Fibroblast of skin of right biceps (primary cell): ENCODE measurements at regions not wholly inside any gene's neighbourhood (a gene's known extent, or its start where the extent isn't known, plus 50 kb on each side); places are given as distances from the start of the nearest gene placed in this dataset.

Experiments used
- DNase-seq: peaks from one replicate; pipeline ENCODE4 v3.0.0-alpha.2; 2013

- DNase-seq = peak; percentile 61
Observed at GRCh38 chr12:20220339-20220738, 148.0 kb upstream of the PDE3A start.

GRCh38 chr12:20232931-20233675 is 135.2 kb upstream of the PDE3A start:
- DNase-seq = no peak

DNA sequence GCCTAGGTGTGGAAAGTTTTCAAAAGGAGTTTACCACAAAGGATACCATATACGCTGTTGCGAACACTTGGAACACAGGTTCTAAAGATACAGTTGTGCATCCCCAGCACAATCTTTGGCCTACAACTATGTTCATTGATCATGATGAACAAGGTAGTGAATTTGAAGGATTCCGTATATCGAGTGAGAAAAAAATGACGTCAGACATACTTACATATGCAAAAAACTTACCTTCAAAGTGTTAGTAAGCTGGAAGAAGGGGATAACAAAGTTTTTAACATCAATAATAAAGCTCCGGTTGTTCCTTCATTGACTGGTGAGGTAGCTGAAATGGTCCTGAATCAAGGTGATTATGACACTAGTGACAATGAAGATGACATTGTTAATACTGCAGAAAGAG is 133.9 kb upstream of the PDE3A start:
- DNase-seq = no peak

DNA sequence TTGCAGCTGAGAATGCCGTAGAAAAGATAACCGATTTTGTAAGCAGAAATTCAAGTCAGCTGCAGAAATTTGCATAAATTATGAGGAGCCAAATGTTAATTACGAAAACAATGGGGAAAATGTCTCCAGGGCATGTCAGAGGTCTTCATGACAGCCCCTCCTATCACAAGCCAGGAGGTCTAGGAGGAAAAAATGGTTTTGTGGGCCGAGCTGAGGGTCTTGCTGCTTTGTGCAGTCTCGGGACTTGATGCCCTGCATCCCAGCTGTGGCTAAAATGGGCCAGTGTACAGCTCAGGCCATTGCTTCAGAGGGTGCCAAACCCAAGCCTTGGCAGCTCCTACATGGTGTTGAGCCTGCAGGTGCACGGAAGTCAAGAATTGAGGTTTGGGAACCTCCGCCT is 131.2 kb upstream of the PDE3A start:
- DNase-seq = no peak

DNA sequence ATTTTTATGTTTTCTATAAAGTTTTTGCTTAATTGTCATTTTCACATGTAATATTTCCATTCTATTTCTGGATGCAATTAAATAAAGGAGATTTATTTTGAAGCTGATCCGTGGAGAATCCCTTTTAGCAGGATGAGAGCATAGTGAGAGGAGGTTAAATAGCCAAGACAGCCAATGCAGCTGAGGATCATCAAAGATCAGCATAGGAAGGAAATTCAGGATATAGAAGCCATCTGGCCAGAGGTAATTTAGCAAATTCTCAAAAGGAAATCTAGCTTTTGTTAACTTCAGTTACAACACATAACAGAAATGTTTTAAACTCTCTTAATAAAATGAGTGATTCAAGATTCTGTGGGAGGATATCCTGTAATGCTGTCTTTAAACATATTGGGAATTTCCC is 122.8 kb upstream of the PDE3A start:
- no peak for DNase-seq

DNA sequence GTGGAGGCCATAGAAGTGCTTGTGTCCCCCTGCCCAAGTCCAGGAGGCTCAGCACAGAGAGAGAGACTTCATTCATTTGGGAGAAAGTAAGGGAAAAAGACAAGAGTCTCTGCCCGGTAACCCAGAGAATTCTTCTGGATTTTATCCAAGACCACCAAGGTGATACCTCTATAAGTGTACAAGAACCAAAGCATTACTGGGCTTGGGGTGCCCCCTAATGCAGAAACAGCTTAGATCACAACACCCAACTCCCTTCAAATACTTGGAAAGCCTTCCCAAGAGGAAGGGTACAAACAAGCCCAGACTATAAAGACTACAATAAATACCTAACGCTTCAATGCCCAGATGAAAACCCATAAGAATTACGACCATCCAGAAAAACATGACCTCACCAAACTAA is 119.7 kb upstream of the PDE3A start:
- DNase-seq = peak; percentile 1

GRCh38 chr12:20250761-20251160 is 117.6 kb upstream of the PDE3A start:
- no peak for DNase-seq

- DNase-seq = no peak
Observed at GRCh38 chr12:20257311-20257710, 111.0 kb upstream of the PDE3A start.

GRCh38 chr12:20259786-20260185 is 108.6 kb upstream of the PDE3A start:
- no peak for DNase-seq

GRCh38 chr12:20260851-20261250 is 107.5 kb upstream of the PDE3A start:
- no peak for DNase-seq

DNA sequence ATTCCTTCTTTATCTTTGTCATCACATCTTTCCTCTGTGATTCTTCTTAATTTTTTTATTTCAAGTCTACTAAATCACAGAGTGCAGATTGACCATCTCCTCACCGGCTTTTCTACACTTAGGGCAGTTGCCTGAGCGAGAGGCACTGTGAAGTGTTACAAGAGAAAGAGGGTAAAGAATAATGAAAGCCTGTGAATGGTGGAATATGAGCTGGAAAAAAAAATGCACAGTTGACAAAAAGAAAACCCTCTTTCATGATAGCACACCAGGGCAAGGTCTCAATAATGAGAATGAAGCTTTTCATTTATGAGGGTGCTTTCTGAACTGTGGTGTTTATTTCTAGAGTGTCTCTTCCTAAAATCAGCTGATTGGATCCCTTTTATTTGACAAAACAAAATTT is 106.2 kb upstream of the PDE3A start:
- DNase-seq = no peak

- no peak for DNase-seq
Observed at GRCh38 chr12:20264026-20264425, 104.3 kb upstream of the PDE3A start.

DNA sequence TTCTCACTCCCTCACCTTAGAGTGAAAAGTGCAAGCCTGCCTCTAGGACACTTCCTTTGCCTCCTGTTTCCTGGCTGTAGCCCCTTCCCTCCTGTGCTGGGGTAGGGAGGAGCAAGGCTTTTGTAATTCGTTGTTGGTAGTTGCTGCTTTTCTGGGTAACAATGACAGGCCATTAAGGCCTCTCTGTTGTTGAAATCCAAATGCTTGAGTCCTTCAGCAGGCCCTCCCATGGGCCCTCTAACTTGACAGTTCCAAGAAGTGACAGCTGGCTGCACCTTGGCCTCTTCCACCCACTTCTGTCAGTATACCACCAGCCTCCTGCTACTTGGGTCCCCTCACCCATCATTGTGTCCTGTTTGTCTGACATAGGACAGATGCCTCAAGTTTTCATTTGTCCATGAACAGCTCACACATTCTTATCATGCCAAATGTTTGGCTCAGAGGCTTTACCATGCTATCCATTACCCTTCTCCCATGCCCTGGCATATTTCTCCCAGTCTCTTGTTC is 103.7 kb upstream of the PDE3A start:
- DNase-seq = peak; percentile 33

DNA sequence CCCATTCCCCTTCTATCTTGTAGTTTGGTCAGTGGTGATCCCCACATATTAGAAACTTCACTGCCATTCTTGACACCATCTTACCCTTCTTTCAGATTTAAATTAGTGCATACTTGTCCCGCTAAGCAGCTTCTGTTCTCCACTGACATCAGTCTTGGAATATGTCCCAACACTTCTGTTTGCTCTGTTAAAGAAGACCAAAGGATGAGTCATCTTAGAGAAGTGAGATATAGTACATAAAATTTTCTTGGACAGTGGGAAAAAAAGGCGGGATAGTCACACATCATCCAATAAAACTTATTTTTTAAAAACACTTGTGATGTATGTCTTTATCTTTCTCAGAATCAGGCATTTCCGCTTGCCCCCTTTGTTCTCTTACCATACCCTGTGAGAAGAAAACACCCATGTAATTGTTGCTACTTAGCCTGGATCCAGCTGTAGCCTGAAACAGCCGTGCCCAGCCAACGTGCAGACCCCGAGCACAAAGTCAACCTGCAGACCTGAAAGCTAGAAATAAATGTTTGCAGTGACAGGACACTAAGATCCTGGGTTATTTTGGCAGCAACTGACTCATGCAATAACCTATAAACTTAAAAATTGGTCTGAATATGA is 100.1 kb upstream of the PDE3A start:
- DNase-seq = peak; percentile 60

GRCh38 chr12:20268771-20269170 is 99.6 kb upstream of the PDE3A start:
- DNase-seq = no peak

GRCh38 chr12:20269337-20270067 is 98.8 kb upstream of the PDE3A start:
- DNase-seq = no peak

GRCh38 chr12:20270557-20270956 is 97.8 kb upstream of the PDE3A start:
- no peak for DNase-seq

GRCh38 chr12:20272161-20272560 is 96.2 kb upstream of the PDE3A start:
- no peak for DNase-seq

GRCh38 chr12:20272801-20273200 is 95.5 kb upstream of the PDE3A start:
- peak; percentile 27 for DNase-seq

DNA sequence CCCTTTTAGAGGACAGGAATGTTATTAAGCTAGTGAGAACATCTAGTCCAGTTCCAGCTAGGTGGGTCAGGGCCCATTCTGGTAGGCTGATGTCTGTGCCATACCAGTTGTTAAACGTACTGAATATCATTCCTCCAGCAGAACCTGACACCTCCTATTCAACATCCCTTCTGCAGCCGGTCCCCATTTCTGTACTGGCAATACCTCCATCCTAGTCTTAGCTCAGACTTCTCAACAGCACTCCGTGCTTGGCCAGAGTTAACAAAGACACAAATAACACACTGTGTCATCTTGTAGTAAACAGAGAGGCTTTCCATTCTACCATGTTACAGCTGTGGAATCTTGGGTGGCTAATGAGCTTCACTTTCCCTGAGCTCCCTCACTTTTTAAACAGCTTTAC is 94.3 kb upstream of the PDE3A start:
- no peak for DNase-seq

DNA sequence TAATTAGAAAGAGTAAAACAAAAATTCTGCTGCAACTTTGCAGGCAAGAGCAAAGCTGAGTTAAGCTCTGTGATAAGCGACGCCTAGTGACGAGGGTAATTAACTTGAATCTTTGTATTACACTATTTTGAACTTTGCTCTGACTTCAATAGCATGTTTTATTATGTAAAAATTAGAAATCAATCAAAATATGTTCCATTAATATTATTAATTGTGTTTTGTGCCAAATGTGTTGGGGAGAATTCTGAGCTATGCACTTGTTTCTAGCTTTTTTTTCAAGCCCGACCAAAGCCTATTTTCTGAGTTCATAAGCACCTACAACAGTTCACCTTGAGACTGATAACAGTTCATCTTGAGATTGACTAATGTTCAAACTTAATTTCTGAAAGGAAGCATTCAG is 90.1 kb upstream of the PDE3A start:
- no peak for DNase-seq

DNA sequence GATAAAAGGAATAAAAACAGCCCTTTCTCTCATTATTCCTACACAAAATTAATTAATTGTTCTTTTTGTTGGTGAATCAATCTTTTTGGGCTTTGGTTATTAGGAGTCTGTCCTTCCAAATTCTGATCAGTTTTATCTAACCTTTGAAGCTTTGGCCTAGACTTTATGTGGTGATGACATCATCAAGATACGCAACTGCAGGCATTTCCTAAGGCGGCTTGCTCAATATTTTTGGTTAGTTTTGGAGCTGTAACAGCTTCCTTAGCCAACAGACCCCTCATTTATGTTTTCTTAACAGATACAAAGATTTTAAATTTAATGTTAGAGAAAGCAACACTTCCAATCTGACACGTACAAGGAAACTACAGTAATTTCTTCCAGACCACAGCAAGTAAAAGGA is 87.8 kb upstream of the PDE3A start:
- peak; percentile 12 for DNase-seq

DNA sequence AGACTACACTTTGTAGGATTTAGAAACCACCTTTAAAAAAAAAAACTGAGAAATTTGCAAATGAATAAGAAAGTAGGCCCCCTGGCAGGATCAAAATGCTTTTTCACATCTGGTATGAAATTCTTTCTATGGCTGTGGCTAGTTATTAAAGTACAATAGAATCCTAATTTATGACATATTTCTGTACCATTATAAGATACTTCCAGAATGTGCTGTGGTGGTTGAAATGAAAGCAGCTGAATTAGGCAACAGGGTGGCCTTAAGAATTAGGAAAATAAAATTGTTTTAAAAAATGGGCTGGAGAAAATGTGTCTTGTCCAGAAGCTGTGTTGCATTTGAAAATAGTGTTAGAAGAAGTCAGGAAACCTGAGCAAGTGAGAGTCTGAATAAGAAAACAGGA is 85.9 kb upstream of the PDE3A start:
- DNase-seq = peak; percentile 31

DNA sequence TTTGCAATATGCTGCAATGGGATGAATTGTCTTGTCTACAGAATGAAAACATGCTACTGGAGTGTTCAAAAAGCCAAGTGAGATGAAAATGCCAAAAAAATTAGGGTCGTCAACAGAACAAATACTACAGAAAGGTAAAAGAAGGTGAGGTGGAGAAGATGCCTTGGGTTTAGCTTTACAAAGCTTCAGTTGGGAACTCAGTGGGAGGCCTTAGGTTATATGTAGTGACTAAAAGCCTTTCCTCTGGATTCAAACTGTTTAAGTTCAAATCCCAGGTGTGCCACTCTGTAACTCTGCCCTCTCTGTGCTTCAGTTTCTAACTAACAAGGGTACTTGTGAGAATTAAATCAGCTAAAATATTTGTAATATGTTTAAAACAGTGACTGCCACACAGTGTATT is 84.9 kb upstream of the PDE3A start:
- DNase-seq = no peak
